T-helper 1 cell treated with Interleukin-12 subunit alpha and Interleukin-12 subunit beta and Interleukin-4 antibody, amounts not matched to agents 30 μg/mL and 1 μg/mL, for 36 hours (primary cell): ENCODE measurements at regions not wholly inside any gene's neighbourhood (a gene's known extent, or its start where the extent isn't known, plus 50 kb on each side); places are given as distances from the start of the nearest gene placed in this dataset.

Experiments used
- H3K27ac Mint-ChIP-seq: one replicate; pipeline ENCODE4 v1.8.0; 2021; ENCODE audit warnings: mild to moderate bottlenecking, mixed read lengths
- H3K27me3 Mint-ChIP-seq: one replicate; pipeline ENCODE4 v1.8.0; 2021; ENCODE audit warnings: low read depth, mixed read lengths
- H3K36me3 Mint-ChIP-seq: one replicate; pipeline ENCODE4 v1.8.0; 2021; ENCODE audit warnings: low read depth, mixed read lengths
- H3K4me1 Mint-ChIP-seq: one replicate; pipeline ENCODE4 v1.8.0; 2021; ENCODE audit warnings: low read depth, mixed read lengths
- H3K4me3 Mint-ChIP-seq: one replicate; pipeline ENCODE4 v1.8.0; 2021; ENCODE audit warnings: mild to moderate bottlenecking, moderate library complexity, mixed read lengths
- H3K9me3 Mint-ChIP-seq: one replicate; pipeline ENCODE4 v1.8.0; 2021; ENCODE audit warnings: mixed read lengths

GRCh38 chr10:83806717-83807116 is 332.6 kb upstream of the GHITM start:
- Mint-ChIP-seq H3K27ac (no peak overlapping the region), H3K9me3 (no peaks in the 10 kb centered on the region), H3K27me3 (no peaks in the 10 kb centered on the region), H3K4me1 (no peaks in the 10 kb centered on the region), H3K36me3 (no peaks in the 10 kb centered on the region), H3K4me3 (no peak overlapping the region)

- H3K4me1 Mint-ChIP-seq, result no peaks in the 10 kb centered on the region
- no peak overlapping the region for H3K27ac Mint-ChIP-seq
Measured at GRCh38 chr10:83809001-83809400, 330.3 kb upstream of the GHITM start.

GRCh38 chr10:83816942-83817341 is 322.4 kb upstream of the GHITM start:
- Mint-ChIP-seq H3K4me1 (no peaks in the 10 kb centered on the region), H3K9me3 (no peaks in the 10 kb centered on the region), H3K27me3 (no peaks in the 10 kb centered on the region), H3K27ac (no peak overlapping the region), H3K36me3 (no peaks in the 10 kb centered on the region), H3K4me3 (no peak overlapping the region)

More at GRCh38 chr10:83809001-83809400, 330.3 kb upstream of the GHITM start:
- Mint-ChIP-seq H3K27me3 (no peaks in the 10 kb centered on the region), H3K36me3 (no peaks in the 10 kb centered on the region), H3K9me3 (no peaks in the 10 kb centered on the region), H3K4me3 (no peak overlapping the region)

GRCh38 chr10:83817797-83818196 is 321.5 kb upstream of the GHITM start:
- Mint-ChIP-seq H3K27ac (no peak overlapping the region), H3K4me3 (no peak overlapping the region), H3K36me3 (no peaks in the 10 kb centered on the region), H3K4me1 (no peaks in the 10 kb centered on the region), H3K9me3 (no peaks in the 10 kb centered on the region), H3K27me3 (no peaks in the 10 kb centered on the region)

GRCh38 chr10:83819609-83820008 is 319.7 kb upstream of the GHITM start:
- Mint-ChIP-seq H3K27ac (no peak overlapping the region), H3K4me1 (no peaks in the 10 kb centered on the region), H3K36me3 (no peaks in the 10 kb centered on the region), H3K4me3 (no peak overlapping the region), H3K9me3 (no peaks in the 10 kb centered on the region), H3K27me3 (no peaks in the 10 kb centered on the region)

GRCh38 chr10:83820033-83820432 is 319.3 kb upstream of the GHITM start:
- H3K9me3 Mint-ChIP-seq, result no peaks in the 10 kb centered on the region
- H3K27ac Mint-ChIP-seq, result no peak overlapping the region
- H3K4me1 Mint-ChIP-seq, result no peaks in the 10 kb centered on the region
- no peak overlapping the region for H3K4me3 Mint-ChIP-seq
- H3K36me3 Mint-ChIP-seq, result no peaks in the 10 kb centered on the region
- H3K27me3 Mint-ChIP-seq, result no peaks in the 10 kb centered on the region

GRCh38 chr10:83824099-83824498 is 315.2 kb upstream of the GHITM start:
- Mint-ChIP-seq H3K4me1 (no peaks in the 10 kb centered on the region), H3K27ac (no peak overlapping the region), H3K9me3 (no peaks in the 10 kb centered on the region), H3K4me3 (no peak overlapping the region), H3K36me3 (no peaks in the 10 kb centered on the region), H3K27me3 (no peaks in the 10 kb centered on the region)

- Mint-ChIP-seq H3K4me1 (no peaks in the 10 kb centered on the region), H3K9me3 (no peaks in the 10 kb centered on the region), H3K27me3 (no peaks in the 10 kb centered on the region), H3K36me3 (no peaks in the 10 kb centered on the region), H3K27ac (no peak overlapping the region), H3K4me3 (no peak overlapping the region)
Measured at GRCh38 chr10:83834096-83834495, 305.2 kb upstream of the GHITM start.

- H3K9me3 Mint-ChIP-seq, result no peaks in the 10 kb centered on the region
- H3K36me3 Mint-ChIP-seq, result no peaks in the 10 kb centered on the region
- H3K27me3 Mint-ChIP-seq, result no peaks in the 10 kb centered on the region
- H3K4me3 Mint-ChIP-seq, result no peak overlapping the region
- no peak overlapping the region for H3K27ac Mint-ChIP-seq
- no peaks in the 10 kb centered on the region for H3K4me1 Mint-ChIP-seq
Measured at GRCh38 chr10:83835945-83836745, 303.2 kb upstream of the GHITM start.

GRCh38 chr10:83848677-83849076 is 290.6 kb upstream of the GHITM start:
- Mint-ChIP-seq H3K27ac (no peak overlapping the region), H3K36me3 (no peaks in the 10 kb centered on the region), H3K4me3 (no peak overlapping the region), H3K9me3 (no peaks in the 10 kb centered on the region), H3K27me3 (no peaks in the 10 kb centered on the region), H3K4me1 (no peaks in the 10 kb centered on the region)

GRCh38 chr10:83849150-83849549 is 290.2 kb upstream of the GHITM start:
- H3K9me3 Mint-ChIP-seq, result no peaks in the 10 kb centered on the region
- no peaks in the 10 kb centered on the region for H3K27me3 Mint-ChIP-seq
- H3K4me3 Mint-ChIP-seq, result no peak overlapping the region
- no peak overlapping the region for H3K27ac Mint-ChIP-seq
- H3K4me1 Mint-ChIP-seq, result no peaks in the 10 kb centered on the region
- no peaks in the 10 kb centered on the region for H3K36me3 Mint-ChIP-seq

GRCh38 chr10:83852146-83852545 is 287.2 kb upstream of the GHITM start:
- Mint-ChIP-seq H3K27ac (no peak overlapping the region), H3K4me3 (no peak overlapping the region), H3K9me3 (no peaks in the 10 kb centered on the region), H3K27me3 (no peaks in the 10 kb centered on the region), H3K4me1 (no peaks in the 10 kb centered on the region), H3K36me3 (no peaks in the 10 kb centered on the region)

GRCh38 chr10:83862723-83863122 is 276.6 kb upstream of the GHITM start:
- H3K27me3 Mint-ChIP-seq, result no peaks in the 10 kb centered on the region
- H3K36me3 Mint-ChIP-seq, result no peaks in the 10 kb centered on the region
- H3K9me3 Mint-ChIP-seq, result no peaks in the 10 kb centered on the region
- H3K27ac Mint-ChIP-seq, result no peak overlapping the region
- H3K4me3 Mint-ChIP-seq, result no peak overlapping the region
- H3K4me1 Mint-ChIP-seq, result no peaks in the 10 kb centered on the region

- Mint-ChIP-seq H3K27ac (no peak overlapping the region), H3K27me3 (no peaks in the 10 kb centered on the region), H3K4me1 (no peaks in the 10 kb centered on the region), H3K4me3 (no peak overlapping the region), H3K9me3 (no peaks in the 10 kb centered on the region), H3K36me3 (no peaks in the 10 kb centered on the region)
Measured at GRCh38 chr10:83863283-83863966, 275.9 kb upstream of the GHITM start.

- Mint-ChIP-seq H3K4me3 (no peak overlapping the region), H3K9me3 (no peaks in the 10 kb centered on the region), H3K4me1 (no peaks in the 10 kb centered on the region), H3K36me3 (no peaks in the 10 kb centered on the region), H3K27me3 (no peaks in the 10 kb centered on the region), H3K27ac (no peak overlapping the region)
Measured at GRCh38 chr10:83869898-83870297, 269.4 kb upstream of the GHITM start.
